ENCODE measurements at regions not wholly inside any gene's neighbourhood (a gene's known extent, or its start where the extent isn't known, plus 50 kb on each side); places are given as distances from the start of the nearest gene placed in this dataset.

DNA sequence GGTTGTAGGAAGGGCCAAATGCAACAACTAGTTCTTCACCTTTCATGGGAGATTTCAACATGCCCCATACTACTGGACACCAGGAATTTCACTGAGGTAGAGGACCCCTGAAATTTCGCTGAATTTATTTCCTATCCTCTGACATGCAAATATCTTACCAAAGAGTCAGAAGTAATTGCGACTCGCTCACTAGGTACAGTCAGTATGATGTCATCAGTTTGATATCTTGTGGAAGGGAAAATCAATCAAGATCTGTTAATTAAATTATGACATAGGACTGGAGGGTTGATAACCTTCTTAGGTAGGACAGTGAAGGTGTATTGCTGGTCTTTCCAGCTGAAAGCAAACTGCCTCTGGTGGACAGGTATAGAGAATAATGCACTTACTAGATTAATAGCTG lies 74.9 kb upstream of the TNIK start:
- ChIA-PET POLR2A (ENCODE audit: low non-redundant PET) (no interaction called here), CTCF (interaction anchor here (0.6 to 1.0 kb wide), 2 partner anchors 32 to 573 kb away, joined by 3 to 4 read pairs; no protein-coding TSS in a partner anchor)
- no peak overlapping the region for H3K27ac ChIP-seq
- TF ChIP-seq, protein P1, sequence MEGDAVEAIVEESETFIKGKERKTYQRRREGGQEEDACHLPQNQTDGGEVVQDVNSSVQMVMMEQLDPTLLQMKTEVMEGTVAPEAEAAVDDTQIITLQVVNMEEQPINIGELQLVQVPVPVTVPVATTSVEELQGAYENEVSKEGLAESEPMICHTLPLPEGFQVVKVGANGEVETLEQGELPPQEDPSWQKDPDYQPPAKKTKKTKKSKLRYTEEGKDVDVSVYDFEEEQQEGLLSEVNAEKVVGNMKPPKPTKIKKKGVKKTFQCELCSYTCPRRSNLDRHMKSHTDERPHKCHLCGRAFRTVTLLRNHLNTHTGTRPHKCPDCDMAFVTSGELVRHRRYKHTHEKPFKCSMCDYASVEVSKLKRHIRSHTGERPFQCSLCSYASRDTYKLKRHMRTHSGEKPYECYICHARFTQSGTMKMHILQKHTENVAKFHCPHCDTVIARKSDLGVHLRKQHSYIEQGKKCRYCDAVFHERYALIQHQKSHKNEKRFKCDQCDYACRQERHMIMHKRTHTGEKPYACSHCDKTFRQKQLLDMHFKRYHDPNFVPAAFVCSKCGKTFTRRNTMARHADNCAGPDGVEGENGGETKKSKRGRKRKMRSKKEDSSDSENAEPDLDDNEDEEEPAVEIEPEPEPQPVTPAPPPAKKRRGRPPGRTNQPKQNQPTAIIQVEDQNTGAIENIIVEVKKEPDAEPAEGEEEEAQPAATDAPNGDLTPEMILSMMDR (conservative IDR thresholded peaks at IDR 0.05; ENCODE audit: low read depth): no peak
- no peak for DNase-seq (ENCODE audit: low spot score)

- ChIA-PET POLR2A (ENCODE audit: low non-redundant PET) (no interaction called here), CTCF (interaction anchor here (0.7 kb wide), 1 partner anchor 345 kb away, joined by 5 read pairs; no protein-coding TSS in a partner anchor)
- TF ChIP-seq, protein P1 (conservative IDR thresholded peaks at IDR 0.05; ENCODE audit: low read depth): no peak
- DNase-seq (ENCODE audit: low spot score): no peak
- no peak overlapping the region for H3K27ac ChIP-seq
These were observed 73.5 kb upstream of the TNIK start for GRCh38 chr3:171533702-171534101.

DNA sequence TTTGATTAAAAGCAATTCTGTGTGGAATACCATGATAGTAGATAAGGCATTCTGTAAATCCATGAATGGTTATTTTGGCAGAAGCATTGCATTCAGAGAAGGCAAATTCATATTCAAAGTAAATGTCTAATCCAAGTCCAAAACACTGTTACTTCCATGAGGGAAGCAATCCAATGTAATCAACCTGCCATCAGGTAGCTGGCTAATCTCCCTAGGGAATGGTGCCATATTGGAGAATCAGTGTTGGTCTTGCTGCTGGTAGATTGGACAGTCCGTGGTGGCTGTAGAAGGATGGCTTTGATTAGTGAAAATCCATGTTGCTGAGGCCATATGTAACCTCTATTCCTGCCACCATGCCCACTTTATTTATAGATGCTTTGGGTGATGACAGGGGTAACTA lies 72.1 kb upstream of the TNIK start:
- no peak overlapping the region for H3K27ac ChIP-seq
- ChIA-PET POLR2A (ENCODE audit: low non-redundant PET) (no interaction called here), CTCF (no interaction called here)
- TF ChIP-seq, protein P1 (conservative IDR thresholded peaks at IDR 0.05; ENCODE audit: low read depth): no peak
- no peak for DNase-seq (ENCODE audit: low spot score)

DNA sequence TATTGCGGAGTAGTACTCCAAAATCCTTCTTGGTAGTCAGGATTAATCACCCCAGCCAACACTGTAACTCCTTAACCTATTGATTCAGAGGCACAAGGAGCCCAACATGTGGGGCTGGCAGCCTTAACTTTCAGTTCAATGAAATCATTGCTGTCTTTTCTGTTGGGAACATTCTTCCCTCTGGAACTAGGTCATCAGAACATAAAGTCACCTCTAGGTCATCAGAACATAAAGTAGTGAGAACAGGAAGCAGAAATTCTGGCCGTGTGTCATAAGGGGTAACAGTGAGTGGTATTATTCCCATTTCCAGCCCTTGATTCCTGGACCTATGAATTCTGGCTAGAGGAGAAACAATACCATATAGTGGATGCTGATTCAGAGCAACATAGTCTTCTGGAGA lies 71.5 kb upstream of the TNIK start:
- H3K27ac ChIP-seq: no peak overlapping the region
- DNase-seq (ENCODE audit: low spot score): no peak
- ChIA-PET POLR2A (ENCODE audit: low non-redundant PET) (no interaction called here), CTCF (no interaction called here)
- TF ChIP-seq, protein P1 (conservative IDR thresholded peaks at IDR 0.05; ENCODE audit: low read depth): no peak

DNA sequence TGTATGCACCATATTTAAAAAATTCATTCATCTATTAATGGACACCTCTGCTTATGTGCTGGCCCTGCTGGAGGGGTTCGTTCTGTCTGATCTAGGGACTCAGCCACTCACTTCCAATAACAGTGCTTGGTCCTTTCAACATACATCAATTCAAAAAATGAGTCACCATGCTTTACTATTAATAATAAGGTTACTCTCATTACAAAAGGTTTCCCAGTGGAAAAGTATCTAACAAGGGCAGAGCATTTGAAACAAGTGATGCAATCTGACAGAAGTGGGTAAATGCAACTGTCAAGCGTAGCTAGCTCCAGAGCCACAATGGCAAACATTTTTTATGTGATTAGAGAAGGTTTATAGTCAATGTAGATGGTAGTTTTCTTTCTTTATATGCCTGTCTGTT lies 67.9 kb upstream of the TNIK start:
- ChIA-PET POLR2A (ENCODE audit: low non-redundant PET) (no interaction called here), CTCF (no interaction called here)
- TF ChIP-seq, protein P1 (conservative IDR thresholded peaks at IDR 0.05; ENCODE audit: low read depth): no peak
- no peak for DNase-seq (ENCODE audit: low spot score)
- H3K27ac ChIP-seq: no peak overlapping the region

DNA sequence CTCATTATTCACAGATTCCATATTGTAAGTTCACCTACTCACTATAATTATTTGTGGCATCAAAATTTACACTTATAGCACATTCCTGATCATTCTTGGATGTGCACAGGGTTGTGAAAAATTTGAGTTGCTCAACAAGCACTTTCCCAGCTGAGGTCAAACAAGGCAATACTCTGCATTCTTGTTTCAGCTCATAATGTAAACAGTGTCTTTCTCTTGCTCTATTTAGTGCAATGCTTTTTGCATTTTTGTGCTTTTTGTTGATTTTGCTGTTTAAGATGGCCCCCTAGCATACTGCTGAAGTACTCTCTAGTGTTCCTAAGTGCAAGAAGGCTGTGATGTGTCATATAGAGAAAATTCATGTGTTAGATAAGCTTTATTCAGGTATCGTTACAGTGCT lies 66.7 kb upstream of the TNIK start:
- DNase-seq (ENCODE audit: low spot score): no peak
- TF ChIP-seq, protein P1 (conservative IDR thresholded peaks at IDR 0.05; ENCODE audit: low read depth): no peak
- H3K27ac ChIP-seq: no peak overlapping the region
- ChIA-PET POLR2A (ENCODE audit: low non-redundant PET) (no interaction called here), CTCF (interaction anchor here (0.6 kb wide), 1 partner anchor 277 kb away, joined by 3 read pairs; no protein-coding TSS in a partner anchor)

DNA sequence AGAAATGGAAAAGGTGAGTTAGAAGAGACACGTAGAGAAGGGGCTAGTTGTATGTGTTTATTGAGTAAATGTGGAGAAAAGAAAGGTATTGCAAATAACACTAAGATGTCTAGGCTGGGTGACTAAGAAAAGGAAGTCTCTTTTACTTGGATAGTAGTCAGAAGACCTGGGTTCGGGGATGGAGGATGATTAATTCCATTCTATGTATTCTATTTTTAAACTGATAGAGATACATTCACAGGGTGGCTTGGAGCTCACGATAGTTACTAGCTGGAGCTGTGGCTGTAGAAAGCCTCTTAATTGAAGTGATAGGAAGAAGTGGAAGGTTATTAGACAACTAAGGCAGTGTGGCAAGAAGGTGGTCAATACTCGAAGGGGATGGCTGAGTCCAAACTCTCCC lies 65.9 kb upstream of the TNIK start:
- H3K27ac ChIP-seq: no peak overlapping the region
- TF ChIP-seq, protein P1 (conservative IDR thresholded peaks at IDR 0.05; ENCODE audit: low read depth): no peak
- CTCF ChIA-PET: no interaction called here
- POLR2A ChIA-PET (ENCODE audit: low non-redundant PET): no interaction called here
- DNase-seq (ENCODE audit: low spot score): no peak
